ENCODE measurements at regions not wholly inside any gene's neighbourhood (a gene's known extent, or its start where the extent isn't known, plus 50 kb on each side); places are given as distances from the start of the nearest gene placed in this dataset.
"Not testable (repeated sequence)": the region's sequence is repeated elsewhere in the genome, so short reads cannot be mapped to it uniquely, and the experiment has no call there.

GRCh38 chr16:70060521-70061027, 53.6 kb upstream of the PDPR start:
- dilution Hi-C loops (cut with MboI; ENCODE audit: extremely low pct_ligation_motif_present, low sequenced_read_pairs); H3K4me2 ChIP-seq (ENCODE audit: control insufficient read depth, extremely low read depth, insufficient read depth, low read depth, low read length); FAIRE-seq: not testable (repeated sequence)

DNA sequence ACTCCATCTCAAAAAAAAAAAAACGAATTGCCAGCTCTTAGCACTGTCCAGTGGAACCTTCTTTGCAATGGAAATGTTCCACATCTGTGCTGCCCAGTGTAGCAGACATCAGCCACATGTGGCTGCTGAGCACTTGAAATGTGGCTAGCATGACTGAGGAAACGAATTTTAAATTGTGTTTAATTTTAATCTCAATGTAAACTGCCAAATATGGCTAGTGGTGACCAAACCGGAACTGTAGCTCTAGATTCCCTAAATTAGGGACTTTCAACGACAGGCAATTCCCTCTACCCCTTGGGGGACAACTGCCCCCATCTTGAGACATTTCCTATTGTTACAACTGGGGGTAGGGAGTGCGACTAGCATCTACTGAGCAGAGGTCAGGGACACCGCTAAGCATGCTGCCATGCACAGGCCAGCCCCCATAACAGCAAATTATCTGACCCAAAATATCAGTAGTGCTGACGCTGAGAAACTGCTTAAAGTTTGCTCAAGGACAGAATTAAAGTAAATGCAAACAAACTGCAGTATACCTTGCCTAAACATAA, 52.4 kb upstream of the PDPR start:
- not testable (repeated sequence) for H4K20me1 ChIP-seq (ENCODE audit: control insufficient read depth, extremely low read depth, insufficient read depth, low read length)

More at GRCh38 chr16:70060521-70061027, 53.6 kb upstream of the PDPR start:
- not testable (repeated sequence) for H3K9ac ChIP-seq (ENCODE audit: control insufficient read depth, extremely low read depth, insufficient read depth, low read length); H4K20me1 ChIP-seq (ENCODE audit: control insufficient read depth, extremely low read depth, insufficient read depth, low read length); H3K4me1 ChIP-seq (ENCODE audit: control insufficient read depth, extremely low read depth, insufficient read depth, low read length); H3K4me3 ChIP-seq (ENCODE audit: control insufficient read depth in 2 of 3, extremely low read depth in 1 of 3, insufficient read depth in 2 of 3, low read depth in 1 of 3, low read length in 3 of 3); H2AFZ ChIP-seq (ENCODE audit: control insufficient read depth, low read length); H3K36me3 ChIP-seq (ENCODE audit: control insufficient read depth in 2 of 2, extremely low read depth in 1 of 2, insufficient read depth in 2 of 2, low read length in 2 of 2); DNase-seq (ENCODE audit: low read depth, low spot score); H3K9me1 ChIP-seq (ENCODE audit: control insufficient read depth, extremely low read depth, insufficient read depth, low read length); H3K27ac ChIP-seq (ENCODE audit: control insufficient read depth, insufficient read depth, low read length); H3K27me3 ChIP-seq (ENCODE audit: control insufficient read depth, extremely low read depth, insufficient read depth, low read length); H3K9me3 ChIP-seq (ENCODE audit: control insufficient read depth, low read depth, low read length)
- H3K79me2 ChIP-seq (ENCODE audit: control insufficient read depth, insufficient read depth, low read length) = peaks cover 34% of the 10 kb centered on the region

GRCh38 chr16:70062947-70063346, 51.2 kb upstream of the PDPR start:
- H3K9ac ChIP-seq (ENCODE audit: control insufficient read depth, extremely low read depth, insufficient read depth, low read length); H2AFZ ChIP-seq (ENCODE audit: control insufficient read depth, low read length); DNase-seq (ENCODE audit: low read depth, low spot score); H3K27ac ChIP-seq (ENCODE audit: control insufficient read depth, insufficient read depth, low read length); H4K20me1 ChIP-seq (ENCODE audit: control insufficient read depth, extremely low read depth, insufficient read depth, low read length); H3K4me1 ChIP-seq (ENCODE audit: control insufficient read depth, extremely low read depth, insufficient read depth, low read length); H3K27me3 ChIP-seq (ENCODE audit: control insufficient read depth, extremely low read depth, insufficient read depth, low read length); H3K4me2 ChIP-seq (ENCODE audit: control insufficient read depth, extremely low read depth, insufficient read depth, low read depth, low read length); H3K4me3 ChIP-seq (ENCODE audit: control insufficient read depth in 2 of 3, extremely low read depth in 1 of 3, insufficient read depth in 2 of 3, low read depth in 1 of 3, low read length in 3 of 3); FAIRE-seq; dilution Hi-C loops (cut with MboI; ENCODE audit: extremely low pct_ligation_motif_present, low sequenced_read_pairs); H3K9me3 ChIP-seq (ENCODE audit: control insufficient read depth, low read depth, low read length); H3K36me3 ChIP-seq (ENCODE audit: control insufficient read depth in 2 of 2, extremely low read depth in 1 of 2, insufficient read depth in 2 of 2, low read length in 2 of 2); H3K9me1 ChIP-seq (ENCODE audit: control insufficient read depth, extremely low read depth, insufficient read depth, low read length): not testable (repeated sequence)
- peaks cover 27% of the 10 kb centered on the region for H3K79me2 ChIP-seq (ENCODE audit: control insufficient read depth, insufficient read depth, low read length)

More for the DNA sequence above, 52.4 kb upstream of the PDPR start:
- H3K27ac ChIP-seq (ENCODE audit: control insufficient read depth, insufficient read depth, low read length); H3K27me3 ChIP-seq (ENCODE audit: control insufficient read depth, extremely low read depth, insufficient read depth, low read length); H3K9me1 ChIP-seq (ENCODE audit: control insufficient read depth, extremely low read depth, insufficient read depth, low read length); H3K9ac ChIP-seq (ENCODE audit: control insufficient read depth, extremely low read depth, insufficient read depth, low read length); H3K9me3 ChIP-seq (ENCODE audit: control insufficient read depth, low read depth, low read length); H3K4me1 ChIP-seq (ENCODE audit: control insufficient read depth, extremely low read depth, insufficient read depth, low read length); FAIRE-seq; H3K4me2 ChIP-seq (ENCODE audit: control insufficient read depth, extremely low read depth, insufficient read depth, low read depth, low read length); H3K4me3 ChIP-seq (ENCODE audit: control insufficient read depth in 2 of 3, extremely low read depth in 1 of 3, insufficient read depth in 2 of 3, low read depth in 1 of 3, low read length in 3 of 3); H2AFZ ChIP-seq (ENCODE audit: control insufficient read depth, low read length); H3K36me3 ChIP-seq (ENCODE audit: control insufficient read depth in 2 of 2, extremely low read depth in 1 of 2, insufficient read depth in 2 of 2, low read length in 2 of 2); DNase-seq (ENCODE audit: low read depth, low spot score); dilution Hi-C loops (cut with MboI; ENCODE audit: extremely low pct_ligation_motif_present, low sequenced_read_pairs): not testable (repeated sequence)
- peaks cover 32% of the 10 kb centered on the region for H3K79me2 ChIP-seq (ENCODE audit: control insufficient read depth, insufficient read depth, low read length)

Small RNA genes in the stretch of these regions (small RNA-seq; reads per million reads assigned to genes)
- gene MIR1972-2 (ENCODE audit: insufficient read length in 3 of 3, low read depth in 3 of 3, low replicate concordance in 1 of 3) = 0 reads per million in 3 experiments
